Endothelial cell of umbilical vein (primary cell): ENCODE measurements at regions not wholly inside any gene's neighbourhood (a gene's known extent, or its start where the extent isn't known, plus 50 kb on each side); places are given as distances from the start of the nearest gene placed in this dataset.

ENCODE experiments used
- BruUV-seq: library from RNA; stranded (reverse); fragments of 400-500 nt; replicated peaks from 2 replicates; lab custom pipeline; 2021; lab: Mats Ljungman, UMichigan
- CTCF ChIA-PET: fragments of 300-600, 350-600 bp; sonication (Branson Sonifier 250); formaldehyde crosslinking; loops from one replicate; lab custom pipeline; 2021; ENCODE audit warnings: antibody characterized with exemption, inconsistent platforms; lab: Charles Lee
- POLR2A ChIA-PET: fragments of 300-600, 350-600 bp; sonication (Branson Sonifier 250); formaldehyde crosslinking; loops from one replicate; lab custom pipeline; 2021; ENCODE audit warnings: antibody characterized with exemption, inconsistent platforms; lab: Charles Lee
- DNase-seq: peaks from one replicate; pipeline ENCODE4 v3.0.0-alpha.2; 2011; ENCODE audit warnings: low read depth, low spot score
- FAIRE-seq: peaks from 2 replicates; lab custom pipeline; 2011; peaks lifted over from hg19 to GRCh38; lab: Jason Lieb, UNC
- H2AFZ ChIP-seq: 2 replicates; pipeline ENCODE4 v1.6.0; 2012; ENCODE audit warnings: low read depth, low read length, control low read depth, inconsistent platforms
- H3K27ac ChIP-seq: 2 replicates; pipeline ENCODE4 v1.5.1; 2011; ENCODE audit warnings: low read depth, mild to moderate bottlenecking, control low read depth, low read length, moderate library complexity; ENCODE audit not compliant: insufficient read depth
- H3K27me3 ChIP-seq, 2 experiments: 2 replicates each; pipeline versions ENCODE4 v1.6.0 to v1.6.1; 2011; ENCODE audit warnings: low read length in 2 of 2, mixed read lengths in 1 of 2; ENCODE audit not compliant: control insufficient read depth in 2 of 2, insufficient read depth in 2 of 2
- H3K36me3 ChIP-seq, 2 experiments: 2 replicates in 1 of 2; 3 replicates in 1 of 2; pipeline ENCODE4 v1.5.1; 2011; ENCODE audit warnings: low read length in 2 of 2, mild to moderate bottlenecking in 1 of 2, moderate library complexity in 1 of 2; ENCODE audit not compliant: control insufficient read depth in 2 of 2, insufficient read depth in 2 of 2; ENCODE audit errors: extremely low read depth in 1 of 2
- H3K4me1 ChIP-seq: 3 replicates; pipeline ENCODE4 v1.5.1; 2011; ENCODE audit warnings: mild to moderate bottlenecking, low read length; ENCODE audit not compliant: control insufficient read depth, insufficient read depth; ENCODE audit errors: extremely low read depth
- H3K4me2 ChIP-seq: 2 replicates; pipeline ENCODE4 v1.6.1; 2011; ENCODE audit warnings: low read length, control low read depth, mixed read lengths; ENCODE audit not compliant: insufficient read depth
- H3K4me3 ChIP-seq, 3 experiments: fragments of 200-600 bp in 1 of 3; sonication (generic), shearing (Covaris generic) in 1 of 3; replicated peaks in 1 of 3; 2 replicates each; pipeline ENCODE4 v1.5.1; 2011 to 2016; ENCODE audit warnings: control low read depth in 3 of 3, low read length in 3 of 3, mild to moderate bottlenecking in 2 of 3, inconsistent platforms in 1 of 3, low read depth in 1 of 3, moderate library complexity in 1 of 3; ENCODE audit not compliant: insufficient read depth in 1 of 3
- H3K79me2 ChIP-seq: 2 replicates; pipeline ENCODE4 v1.6.0; 2012; ENCODE audit warnings: low read length, inconsistent platforms; ENCODE audit not compliant: control insufficient read depth, insufficient read depth
- H3K9ac ChIP-seq: replicated peaks from 2 replicates; pipeline ENCODE3; 2011; ENCODE audit warnings: low read length, control low read depth; ENCODE audit not compliant: insufficient read depth; ENCODE audit errors: extremely low read depth
- H3K9me1 ChIP-seq: replicated peaks from 3 replicates; pipeline ENCODE4 v1.6.0; 2011; ENCODE audit warnings: mild to moderate bottlenecking, low read length; ENCODE audit not compliant: control insufficient read depth, insufficient read depth; ENCODE audit errors: extremely low read depth
- H3K9me3 ChIP-seq: replicated peaks from 2 replicates; pipeline ENCODE4 v1.5.1; 2012; ENCODE audit warnings: low read length, inconsistent platforms; ENCODE audit not compliant: control insufficient read depth, insufficient read depth
- H4K20me1 ChIP-seq: replicated peaks from 2 replicates; pipeline ENCODE3; 2011; ENCODE audit warnings: mild to moderate bottlenecking, low read length; ENCODE audit not compliant: control insufficient read depth, insufficient read depth; ENCODE audit errors: extremely low read depth
- CTCF ChIP-seq, 2 donors: IDR thresholded peaks; 1 replicate in 1 of 2; 2 replicates in 1 of 2; pipeline ENCODE4 v1.5.1; 2011; ENCODE audit warnings: low read length in 2 of 2, mild to moderate bottlenecking in 2 of 2, moderate library complexity in 2 of 2, control low read depth in 1 of 2, inconsistent platforms in 1 of 2, low read depth in 1 of 2; ENCODE audit not compliant: insufficient read depth in 1 of 2; ENCODE audit errors: extremely low read depth in 1 of 2
- EZH2 ChIP-seq: IDR thresholded peaks from 2 replicates; pipeline ENCODE4 v1.6.1; 2012; ENCODE audit warnings: borderline replicate concordance, low read depth, mild to moderate bottlenecking, moderate library complexity, low read length, inconsistent platforms; ENCODE audit not compliant: severe bottlenecking
- FOS ChIP-seq: IDR thresholded peaks from 2 replicates; pipeline ENCODE4 v1.6.1; 2011; ENCODE audit warnings: mild to moderate bottlenecking, low read length, moderate library complexity, borderline replicate concordance; ENCODE audit not compliant: insufficient read depth
- GATA2 ChIP-seq: IDR thresholded peaks from 2 replicates; pipeline ENCODE4 v1.7.0; 2011; ENCODE audit warnings: low read depth, mild to moderate bottlenecking, moderate library complexity, mixed read lengths, low read length; ENCODE audit not compliant: insufficient read length, insufficient read depth
- JUN ChIP-seq: IDR thresholded peaks from 2 replicates; pipeline ENCODE4 v1.6.1; 2011; ENCODE audit warnings: borderline replicate concordance, low read depth; ENCODE audit not compliant: insufficient read length, insufficient read depth
- MYC ChIP-seq: IDR thresholded peaks from one replicate; pipeline ENCODE4 v1.6.1; 2011; ENCODE audit warnings: mild to moderate bottlenecking, low read depth, low read length
- POLR2A ChIP-seq: IDR thresholded peaks from 2 replicates; pipeline ENCODE4 v1.6.1; 2012; ENCODE audit warnings: low read depth, mild to moderate bottlenecking, control low read depth, low read length
- POLR2AphosphoS5 ChIP-seq: IDR thresholded peaks from 2 replicates; pipeline ENCODE4 v1.6.1; 2012; ENCODE audit warnings: low read depth, mild to moderate bottlenecking, control low read depth, low read length, moderate library complexity; ENCODE audit not compliant: insufficient read depth
- dilution Hi-C: fragments of 300-500 bp; cut with MboI; formaldehyde crosslinking; loops from one replicate; pipeline ENCODE4 v1.15.0; 2019; ENCODE audit warnings: low sequenced_read_pairs; ENCODE audit not compliant: extremely low pct_ligation_motif_present
- intact Hi-C: fragments of 100-400 bp; cut with micrococcal nuclease; formaldehyde crosslinking; loops from one replicate; pipeline ENCODE4 v1.10.0; 2022
- TF ChIP-seq, protein P1 (sequence below): IDR thresholded peaks from 2 replicates; pipeline ENCODE4 v1.6.1; 2011; ENCODE audit not compliant: insufficient read depth, insufficient read length

DNA sequence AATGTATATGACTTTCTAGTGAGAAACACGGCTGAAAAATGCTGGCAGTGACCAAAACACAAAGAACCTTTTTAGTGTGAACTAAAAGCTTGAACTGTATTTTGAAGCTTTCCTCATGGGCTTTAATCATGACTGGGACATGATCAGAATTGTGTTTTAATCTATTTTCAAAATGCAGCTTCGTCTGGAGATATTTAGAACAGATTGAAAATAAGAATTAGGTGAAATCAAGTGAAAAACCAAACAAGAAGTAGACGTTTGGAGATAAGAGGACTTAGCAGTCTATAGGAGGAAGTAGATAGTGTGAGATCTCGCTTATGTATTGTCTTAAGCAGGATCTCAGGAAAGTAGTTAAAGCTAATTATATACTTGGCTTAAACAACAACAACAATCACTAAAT is 865.4 kb upstream of the MBL2 start:
- no peak for FAIRE-seq
- intact Hi-C loops: no loop called here

More for the DNA sequence above, 865.4 kb upstream of the MBL2 start:
- no peak overlapping the region for H3K4me3 ChIP-seq
- BruUV-seq: no TSS peak
- H4K20me1 ChIP-seq: no peaks in the 10 kb centered on the region
- H3K9me3 ChIP-seq: no peaks in the 10 kb centered on the region
- H3K9ac ChIP-seq: no peak overlapping the region
- DNase-seq: peak; percentile 14
- H2AFZ ChIP-seq: no peak overlapping the region
- POLR2A ChIA-PET: no interaction called here
- CTCF ChIA-PET: no interaction called here
- H3K4me2 ChIP-seq: no peak overlapping the region
- H3K36me3 ChIP-seq: no peaks in the 10 kb centered on the region
- H3K4me1 ChIP-seq: no peaks in the 10 kb centered on the region
- no peaks in the 10 kb centered on the region for H3K79me2 ChIP-seq
- H3K9me1 ChIP-seq: no peaks in the 10 kb centered on the region
- H3K27ac ChIP-seq: no peak overlapping the region
- dilution Hi-C loops: no loop called here
- TF ChIP-seq MYC (no peak), POLR2AphosphoS5 (no peak), EZH2 (no peak), CTCF (IDR thresholded peaks at IDR 0.05; ENCODE audit: extremely low read depth in 1 of 2, insufficient read depth in 1 of 2, low read depth in 1 of 2, low read length in 2 of 2) (no peak), JUN (no peak), GATA2 (no peak), POLR2A (no peak), FOS (no peak)
- TF ChIP-seq, protein P1, sequence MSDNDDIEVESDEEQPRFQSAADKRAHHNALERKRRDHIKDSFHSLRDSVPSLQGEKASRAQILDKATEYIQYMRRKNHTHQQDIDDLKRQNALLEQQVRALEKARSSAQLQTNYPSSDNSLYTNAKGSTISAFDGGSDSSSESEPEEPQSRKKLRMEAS: no peak
- H3K27me3 ChIP-seq: no peaks in the 10 kb centered on the region
